PC-3 (cell line): ENCODE measurements at regions not wholly inside any gene's neighbourhood (a gene's known extent, or its start where the extent isn't known, plus 50 kb on each side); places are given as distances from the start of the nearest gene placed in this dataset.

Experiments used
- CTCF ChIP-seq: fragments of 300-600 bp; sonication (generic); conservative IDR thresholded peaks from 2 replicates; pipeline ENCODE4 v1.5.1; 2017; ENCODE audit warnings: antibody characterized with exemption, low read depth, mild to moderate bottlenecking, low read length
- EZH2 ChIP-seq: fragments of 300-600 bp; sonication (generic); IDR thresholded peaks from one replicate; pipeline ENCODE4 v1.6.1; 2017; ENCODE audit warnings: antibody characterized with exemption, mild to moderate bottlenecking, low read length; ENCODE audit not compliant: unreplicated experiment
- EZH2phosphoT487 ChIP-seq: fragments of 300-600 bp; sonication (generic); IDR thresholded peaks from 2 replicates; pipeline ENCODE4 v1.6.1; 2018; ENCODE audit warnings: mild to moderate bottlenecking, antibody characterized with exemption, low read length, borderline replicate concordance

- TF ChIP-seq CTCF (no peak), EZH2phosphoT487 (no peak), EZH2 (no peak)
These were observed 149.8 kb upstream of the IQSEC1 start for GRCh38 chr3:13222891-13223573.
